CD14-positive monocyte (primary cell): ENCODE measurements at regions not wholly inside any gene's neighbourhood (a gene's known extent, or its start where the extent isn't known, plus 50 kb on each side); places are given as distances from the start of the nearest gene placed in this dataset.

Source experiments
- DNase-seq, 3 donors: peaks; one replicate each; pipeline ENCODE4 v3.0.0-alpha.2; 2011 to 2022
- H2AFZ ChIP-seq: 2 replicates; pipeline ENCODE4 v1.6.0; 2012; ENCODE audit warnings: mild to moderate bottlenecking, low read depth, low read length, inconsistent platforms; ENCODE audit not compliant: insufficient read depth, poor library complexity, severe bottlenecking
- H3K27ac ChIP-seq, 2 donors: 1 replicate in 1 of 2; 2 replicates in 1 of 2; pipeline ENCODE4 v1.5.1; 2012 to 2013; ENCODE audit warnings: low read length in 2 of 2, control low read depth in 1 of 2, inconsistent platforms in 1 of 2, low read depth in 1 of 2, mild to moderate bottlenecking in 1 of 2
- H3K27me3 ChIP-seq, 2 donors: one replicate each; pipeline versions ENCODE4 v1.6.0 to v1.6.1; 2011 to 2013; ENCODE audit warnings: low read length in 2 of 2; ENCODE audit not compliant: control insufficient read depth in 2 of 2, insufficient read depth in 2 of 2
- H3K36me3 ChIP-seq, 2 donors: replicated peaks in 1 of 2; 1 replicate in 1 of 2; 2 replicates in 1 of 2; pipeline versions ENCODE4 v1.5.1 to v1.6.1; 2012 to 2013; ENCODE audit warnings: low read length in 2 of 2, control low read depth in 1 of 2, inconsistent platforms in 1 of 2, mild to moderate bottlenecking in 1 of 2; ENCODE audit not compliant: insufficient read depth in 2 of 2, control insufficient read depth in 1 of 2
- H3K4me1 ChIP-seq, 2 donors: 1 replicate in 1 of 2; 2 replicates in 1 of 2; pipeline versions ENCODE4 v1.5.1 to v1.6.1; 2012 to 2013; ENCODE audit warnings: low read length in 2 of 2, control low read depth in 1 of 2, inconsistent platforms in 1 of 2, mild to moderate bottlenecking in 1 of 2, moderate library complexity in 1 of 2; ENCODE audit not compliant: insufficient read depth in 2 of 2, control insufficient read depth in 1 of 2
- H3K4me2 ChIP-seq: replicated peaks from 2 replicates; pipeline ENCODE3; 2012; ENCODE audit warnings: low read length, moderate library complexity, mild to moderate bottlenecking; ENCODE audit not compliant: poor library complexity, severe bottlenecking; ENCODE audit errors: extremely low read depth
- H3K4me3 ChIP-seq, 3 experiments: fragments of 200-600 bp in 1 of 3; sonication (generic) in 1 of 3; replicated peaks in 1 of 3; 1 replicate in 2 of 3; 2 replicates in 1 of 3; pipeline ENCODE4 v1.5.1; 2011 to 2013; ENCODE audit warnings: low read length in 3 of 3, mild to moderate bottlenecking in 3 of 3, control low read depth in 2 of 3, low read depth in 2 of 3, inconsistent platforms in 1 of 3, moderate library complexity in 1 of 3
- H3K79me2 ChIP-seq: 2 replicates; pipeline ENCODE4 v1.6.0; 2012; ENCODE audit warnings: mild to moderate bottlenecking, control low read depth, inconsistent platforms, low read length, moderate library complexity; ENCODE audit not compliant: insufficient read depth
- H3K9ac ChIP-seq: 2 replicates; pipeline ENCODE4 v1.6.0; 2017; ENCODE audit warnings: low read length, mild to moderate bottlenecking; ENCODE audit not compliant: insufficient read depth, poor library complexity, severe bottlenecking
- H3K9me3 ChIP-seq, 2 donors: replicated peaks in 1 of 2; 1 replicate in 1 of 2; 2 replicates in 1 of 2; pipeline versions ENCODE4 v1.5.1 to v1.6.1; 2012 to 2013; ENCODE audit warnings: low read length in 2 of 2, control low read depth in 1 of 2; ENCODE audit not compliant: control insufficient read depth in 1 of 2, insufficient read depth in 1 of 2
- H4K20me1 ChIP-seq: 2 replicates; pipeline ENCODE4 v1.6.0; 2012; ENCODE audit warnings: mild to moderate bottlenecking, low read length, control low read depth, moderate library complexity; ENCODE audit not compliant: insufficient read depth
- H3K27ac Mint-ChIP-seq, 7 donors: one replicate each; pipeline ENCODE4 v1.8.0; 2020; ENCODE audit warnings: mild to moderate bottlenecking in 7 of 7, mixed read lengths in 7 of 7, moderate library complexity in 6 of 7, inconsistent platforms in 2 of 7
- H3K27me3 Mint-ChIP-seq, 3 donors: one replicate each; pipeline ENCODE4 v1.8.0; 2021 to 2022; ENCODE audit warnings: low read depth in 3 of 3, mild to moderate bottlenecking in 3 of 3, mixed read lengths in 3 of 3, moderate library complexity in 3 of 3, inconsistent platforms in 1 of 3
- H3K36me3 Mint-ChIP-seq, 2 donors: one replicate each; pipeline ENCODE4 v1.8.0; 2020; ENCODE audit warnings: mixed read lengths in 2 of 2, inconsistent platforms in 1 of 2, mild to moderate bottlenecking in 1 of 2
- H3K4me1 Mint-ChIP-seq: one replicate; pipeline ENCODE4 v1.8.0; 2020; ENCODE audit warnings: mild to moderate bottlenecking, mixed read lengths
- H3K4me3 Mint-ChIP-seq, 2 donors: one replicate each; pipeline ENCODE4 v1.8.0; 2020; ENCODE audit warnings: mild to moderate bottlenecking in 2 of 2, mixed read lengths in 2 of 2, moderate library complexity in 1 of 2
- H3K9me3 Mint-ChIP-seq, 7 donors: one replicate each; pipeline ENCODE4 v1.8.0; 2020 to 2022; ENCODE audit warnings: mixed read lengths in 7 of 7, mild to moderate bottlenecking in 6 of 7, moderate library complexity in 6 of 7, inconsistent platforms in 2 of 7
- CTCF ChIP-seq: fragments of 200-600 bp; IDR thresholded peaks from one replicate; pipeline ENCODE4 v1.8.0; 2022; ENCODE audit warnings: antibody characterized with exemption, mild to moderate bottlenecking
- WGBS: methylation state at CpG from one replicate; pipeline ENCODE4 v1.1.5; 2013; ENCODE audit warnings: missing lambda C conversion rate; ENCODE audit not compliant: insufficient coverage; 5-methylcytosine and 5-hydroxymethylcytosine counted together
- intact Hi-C, 2 donors: fragments of 100-400 bp; cut with micrococcal nuclease; formaldehyde crosslinking; loops; one replicate each; pipeline versions ENCODE4 v1.15.0 to v1.15.1; 2023

DNA sequence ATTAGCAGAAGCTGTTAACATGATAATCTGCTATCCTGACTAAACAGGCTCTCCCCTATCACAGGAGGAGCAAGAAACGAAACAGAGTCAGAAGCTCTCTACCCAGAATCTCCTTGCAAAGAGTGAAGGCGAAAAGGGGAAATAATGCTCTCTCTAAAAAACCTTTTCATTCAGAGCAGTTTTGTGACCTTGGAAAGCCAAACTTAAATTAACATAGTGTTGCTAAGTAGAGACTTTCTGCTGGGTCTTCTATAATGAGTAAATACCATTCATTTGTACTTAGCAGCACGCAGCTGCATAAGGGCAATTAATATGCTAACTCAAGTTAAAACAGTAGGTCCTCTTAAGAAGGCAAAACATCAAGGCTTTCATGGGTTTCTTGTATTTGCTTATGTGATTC is 101.7 kb upstream of the GPR139 start:
- Histone ChIP-seq H3K9me3 (no peaks in the 10 kb centered on the region), H3K4me3 (no peak overlapping the region), H3K4me1 (no peaks in the 10 kb centered on the region), H3K79me2 (no peaks in the 10 kb centered on the region), H3K9ac (no peak overlapping the region), H2AFZ (no peak overlapping the region), H3K4me2 (no peak overlapping the region), H4K20me1 (no peaks in the 10 kb centered on the region), H3K27me3 (no peaks in the 10 kb centered on the region), H3K36me3 (no peaks in the 10 kb centered on the region), H3K27ac (no peak overlapping the region)
- no peak for TF ChIP-seq CTCF
- Mint-ChIP-seq H3K4me3 (no peak overlapping the region), H3K4me1 (no peaks in the 10 kb centered on the region), H3K9me3 (peaks cover 0 to 7% (median 0%) of the 10 kb centered on the region in 7 donors), H3K36me3 (no peaks in the 10 kb centered on the region), H3K27ac (no peak overlapping the region), H3K27me3 (peaks cover 3 to 5% (median 4%) of the 10 kb centered on the region in 3 donors)
- DNase-seq: no peak
- no CpG with 5 or more reads among the region's 3 CpGs for WGBS
- intact Hi-C loops: no loop called here

GRCh38 chr16:20167323-20167722 is 93.6 kb upstream of the GPR139 start:
- Histone ChIP-seq H3K9ac (no peak overlapping the region), H3K4me3 (no peak overlapping the region), H3K4me1 (no peaks in the 10 kb centered on the region), H3K27ac (no peak overlapping the region), H3K79me2 (no peaks in the 10 kb centered on the region), H4K20me1 (no peaks in the 10 kb centered on the region), H3K4me2 (no peak overlapping the region), H3K36me3 (no peaks in the 10 kb centered on the region), H2AFZ (no peak overlapping the region), H3K27me3 (no peaks in the 10 kb centered on the region), H3K9me3 (no peaks in the 10 kb centered on the region)
- H3K4me1 Mint-ChIP-seq: no peaks in the 10 kb centered on the region
- intact Hi-C loops: no loop called here
- peaks cover 1 to 7% (median 3%) of the 10 kb centered on the region in 3 donors for H3K27me3 Mint-ChIP-seq
- no peaks in the 10 kb centered on the region for H3K36me3 Mint-ChIP-seq
- TF ChIP-seq CTCF: no peak
- no peak overlapping the region for H3K4me3 Mint-ChIP-seq
- no peak for DNase-seq
- H3K9me3 Mint-ChIP-seq: peaks cover 0 to 12% (median 0%) of the 10 kb centered on the region in 7 donors
- no peak overlapping the region for H3K27ac Mint-ChIP-seq
- WGBS: 100% methylated on average over 1 of the region's 1 CpG
